ENCODE measurements at regions not wholly inside any gene's neighbourhood (a gene's known extent, or its start where the extent isn't known, plus 50 kb on each side); places are given as distances from the start of the nearest gene placed in this dataset.

DNA sequence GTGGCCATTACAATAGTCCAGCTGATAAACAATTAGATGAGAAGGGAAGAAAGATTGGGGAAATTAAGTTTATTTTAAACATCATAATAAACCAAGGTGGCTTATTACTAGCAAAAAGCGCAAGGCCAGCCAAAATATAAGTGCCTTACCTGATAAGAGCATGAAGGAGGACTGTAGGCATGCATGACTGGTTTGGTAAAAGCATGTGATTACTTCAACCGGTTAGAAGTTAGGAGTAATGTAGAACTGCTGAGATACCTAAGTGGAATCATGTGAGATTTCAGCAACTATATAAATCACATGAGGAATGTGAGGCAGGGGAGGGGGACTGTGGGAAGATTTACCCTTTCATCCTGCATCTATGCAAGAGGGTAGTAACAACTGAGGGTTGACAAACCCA lies 59.7 kb upstream of the CCDC196 start (continued):
- TF ChIP-seq, protein P1, sequence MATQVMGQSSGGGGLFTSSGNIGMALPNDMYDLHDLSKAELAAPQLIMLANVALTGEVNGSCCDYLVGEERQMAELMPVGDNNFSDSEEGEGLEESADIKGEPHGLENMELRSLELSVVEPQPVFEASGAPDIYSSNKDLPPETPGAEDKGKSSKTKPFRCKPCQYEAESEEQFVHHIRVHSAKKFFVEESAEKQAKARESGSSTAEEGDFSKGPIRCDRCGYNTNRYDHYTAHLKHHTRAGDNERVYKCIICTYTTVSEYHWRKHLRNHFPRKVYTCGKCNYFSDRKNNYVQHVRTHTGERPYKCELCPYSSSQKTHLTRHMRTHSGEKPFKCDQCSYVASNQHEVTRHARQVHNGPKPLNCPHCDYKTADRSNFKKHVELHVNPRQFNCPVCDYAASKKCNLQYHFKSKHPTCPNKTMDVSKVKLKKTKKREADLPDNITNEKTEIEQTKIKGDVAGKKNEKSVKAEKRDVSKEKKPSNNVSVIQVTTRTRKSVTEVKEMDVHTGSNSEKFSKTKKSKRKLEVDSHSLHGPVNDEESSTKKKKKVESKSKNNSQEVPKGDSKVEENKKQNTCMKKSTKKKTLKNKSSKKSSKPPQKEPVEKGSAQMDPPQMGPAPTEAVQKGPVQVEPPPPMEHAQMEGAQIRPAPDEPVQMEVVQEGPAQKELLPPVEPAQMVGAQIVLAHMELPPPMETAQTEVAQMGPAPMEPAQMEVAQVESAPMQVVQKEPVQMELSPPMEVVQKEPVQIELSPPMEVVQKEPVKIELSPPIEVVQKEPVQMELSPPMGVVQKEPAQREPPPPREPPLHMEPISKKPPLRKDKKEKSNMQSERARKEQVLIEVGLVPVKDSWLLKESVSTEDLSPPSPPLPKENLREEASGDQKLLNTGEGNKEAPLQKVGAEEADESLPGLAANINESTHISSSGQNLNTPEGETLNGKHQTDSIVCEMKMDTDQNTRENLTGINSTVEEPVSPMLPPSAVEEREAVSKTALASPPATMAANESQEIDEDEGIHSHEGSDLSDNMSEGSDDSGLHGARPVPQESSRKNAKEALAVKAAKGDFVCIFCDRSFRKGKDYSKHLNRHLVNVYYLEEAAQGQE (IDR thresholded peaks at IDR 0.05; ENCODE audit: low read depth, low read length), result no peak
- TF ChIP-seq SIN3A (IDR thresholded peaks at IDR 0.05; ENCODE audit: borderline replicate concordance, low read depth, low read length) (no peak), TAF1 (IDR thresholded peaks at IDR 0.05; ENCODE audit: borderline replicate concordance, low read depth, low read length) (no peak)
- TF ChIP-seq, protein P2, sequence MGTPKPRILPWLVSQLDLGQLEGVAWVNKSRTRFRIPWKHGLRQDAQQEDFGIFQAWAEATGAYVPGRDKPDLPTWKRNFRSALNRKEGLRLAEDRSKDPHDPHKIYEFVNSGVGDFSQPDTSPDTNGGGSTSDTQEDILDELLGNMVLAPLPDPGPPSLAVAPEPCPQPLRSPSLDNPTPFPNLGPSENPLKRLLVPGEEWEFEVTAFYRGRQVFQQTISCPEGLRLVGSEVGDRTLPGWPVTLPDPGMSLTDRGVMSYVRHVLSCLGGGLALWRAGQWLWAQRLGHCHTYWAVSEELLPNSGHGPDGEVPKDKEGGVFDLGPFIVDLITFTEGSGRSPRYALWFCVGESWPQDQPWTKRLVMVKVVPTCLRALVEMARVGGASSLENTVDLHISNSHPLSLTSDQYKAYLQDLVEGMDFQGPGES (IDR thresholded peaks at IDR 0.05; ENCODE audit: low read depth, low read length), result no peak

DNA sequence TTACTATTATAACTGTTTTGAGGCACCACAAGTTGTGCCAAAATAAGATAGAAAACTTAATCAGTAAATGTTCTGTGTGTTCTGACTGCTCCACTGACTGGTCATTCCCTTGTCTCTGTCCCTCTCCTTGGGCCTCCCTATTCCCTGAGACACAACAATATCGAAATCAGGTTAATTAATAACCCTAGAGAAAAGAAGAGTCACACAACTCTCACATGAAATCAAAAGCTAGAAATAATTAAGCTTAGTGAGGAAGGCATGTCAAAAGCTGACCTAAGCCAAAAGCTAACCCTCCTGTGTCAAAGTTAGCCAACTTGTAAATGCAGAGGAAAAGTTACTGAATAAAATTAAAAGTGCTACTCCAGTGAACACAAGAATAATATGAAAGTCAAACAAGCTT lies 53.8 kb upstream of the CCDC196 start:
- no peak overlapping the region for H3K9ac ChIP-seq
- H3K9me3 ChIP-seq, result no peaks in the 10 kb centered on the region
- CTCF ChIA-PET, result no interaction called here
- no peaks in the 10 kb centered on the region for H3K9me2 ChIP-seq
- H3K4me1 ChIP-seq (ENCODE audit: control insufficient read depth in 1 of 2, insufficient read depth in 2 of 2, low read depth in 1 of 2, low read length in 1 of 2), result no peaks in the 10 kb centered on the region
- no peaks in the 10 kb centered on the region for H3K36me3 ChIP-seq (replicated peaks in 1 of 2; ENCODE audit: control insufficient read depth in 1 of 2, insufficient read depth in 2 of 2, low read length in 1 of 2)
- no peaks in the 10 kb centered on the region for H3F3A ChIP-seq (replicated peaks; ENCODE audit: insufficient read depth)
- 3% methylated on average over 1 of the region's 1 CpG for WGBS (ENCODE audit: low lambda C conversion rate)
- H3K4me3 ChIP-seq (ENCODE audit: low read depth in 2 of 2, low read length in 1 of 2), result no peak overlapping the region
- no peak for DNase-seq
- TF ChIP-seq EZH2phosphoT487 (IDR thresholded peaks at IDR 0.05; ENCODE audit: borderline replicate concordance, low read depth), result no peak
- TF ChIP-seq SMC3 (IDR thresholded peaks at IDR 0.05; ENCODE audit: low read depth, low read length), result no peak
- no peak for TF ChIP-seq ELF1 (IDR thresholded peaks at IDR 0.05)
- TF ChIP-seq SIN3A (IDR thresholded peaks at IDR 0.05; ENCODE audit: borderline replicate concordance, low read depth, low read length), result no peak
- no peak for TF ChIP-seq RAD21 (IDR thresholded peaks at IDR 0.05; ENCODE audit: low read length)
- no peak for TF ChIP-seq RFX5 (IDR thresholded peaks at IDR 0.05; ENCODE audit: low read length)
- no peak for TF ChIP-seq NFIC (IDR thresholded peaks at IDR 0.05; ENCODE audit: borderline replicate concordance)
- no peak for TF ChIP-seq RCOR1 (IDR thresholded peaks at IDR 0.05; ENCODE audit: low read length)
- TF ChIP-seq TCF12 (IDR thresholded peaks at IDR 0.05), result no peak
- POLR2A ChIA-PET, result no interaction called here
- no peaks in the 10 kb centered on the region for H3K79me2 ChIP-seq (ENCODE audit: insufficient read depth)
- no peak overlapping the region for H2AFZ ChIP-seq (ENCODE audit: low read depth)
- no peaks in the 10 kb centered on the region for H3K27me3 ChIP-seq (ENCODE audit: insufficient read depth)
- no peak overlapping the region for H3K27ac ChIP-seq (ENCODE audit: low read depth in 2 of 2, low read length in 1 of 2)
- no peaks in the 10 kb centered on the region for H4K20me1 ChIP-seq (ENCODE audit: insufficient read depth)
- no peak overlapping the region for H3K4me2 ChIP-seq

DNA sequence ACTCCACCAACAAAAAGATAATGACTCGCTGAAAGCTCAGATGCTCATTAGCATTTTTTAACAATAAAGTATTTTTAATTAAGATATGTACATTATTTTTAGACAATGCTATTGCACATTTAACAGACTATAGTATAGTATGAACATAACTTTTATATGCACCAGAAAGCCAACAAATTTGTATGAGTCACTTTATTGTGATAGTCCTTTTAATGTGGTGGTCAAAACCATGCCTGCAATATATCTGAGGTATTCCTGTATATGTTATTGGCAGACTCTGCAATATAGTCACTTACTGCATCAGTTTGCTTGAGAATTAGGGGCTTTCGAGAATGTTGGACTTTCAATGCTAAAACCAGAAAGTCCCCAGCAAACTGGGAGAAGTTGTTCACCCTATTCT lies 51.7 kb upstream of the CCDC196 start:
- CTCF ChIA-PET, result interaction anchor here (1.3 kb wide), 1 partner anchor 32 kb away, joined by 4 read pairs; no protein-coding TSS in a partner anchor
- Histone ChIP-seq H3K4me2 (no peak overlapping the region), H4K20me1 (ENCODE audit: insufficient read depth) (no peaks in the 10 kb centered on the region), H3K9ac (no peak overlapping the region), H3K9me3 (peaks cover 13% of the 10 kb centered on the region; the same call in 1 of the 2 replicates), H3K9me2 (no peaks in the 10 kb centered on the region), H2AFZ (ENCODE audit: low read depth) (no peak overlapping the region), H3F3A (replicated peaks; ENCODE audit: insufficient read depth) (no peaks in the 10 kb centered on the region), H3K27me3 (ENCODE audit: insufficient read depth) (no peaks in the 10 kb centered on the region), H3K36me3 (replicated peaks in 1 of 2; ENCODE audit: control insufficient read depth in 1 of 2, insufficient read depth in 2 of 2, low read length in 1 of 2) (no peaks in the 10 kb centered on the region), H3K4me1 (ENCODE audit: control insufficient read depth in 1 of 2, insufficient read depth in 2 of 2, low read depth in 1 of 2, low read length in 1 of 2) (no peaks in the 10 kb centered on the region), H3K79me2 (ENCODE audit: insufficient read depth) (no peaks in the 10 kb centered on the region), H3K4me3 (ENCODE audit: low read depth in 2 of 2, low read length in 1 of 2) (no peak overlapping the region), H3K27ac (ENCODE audit: low read depth in 2 of 2, low read length in 1 of 2) (no peak overlapping the region)
- WGBS (ENCODE audit: low lambda C conversion rate), result 21% methylated on average over 2 of the region's 2 CpGs
- POLR2A ChIA-PET, result no interaction called here
- no peak for DNase-seq
- TF ChIP-seq NFIC (IDR thresholded peaks at IDR 0.05; ENCODE audit: borderline replicate concordance), result no peak
- TF ChIP-seq, protein P2 (IDR thresholded peaks at IDR 0.05; ENCODE audit: low read depth, low read length), result no peak
- TF ChIP-seq, protein P3, sequence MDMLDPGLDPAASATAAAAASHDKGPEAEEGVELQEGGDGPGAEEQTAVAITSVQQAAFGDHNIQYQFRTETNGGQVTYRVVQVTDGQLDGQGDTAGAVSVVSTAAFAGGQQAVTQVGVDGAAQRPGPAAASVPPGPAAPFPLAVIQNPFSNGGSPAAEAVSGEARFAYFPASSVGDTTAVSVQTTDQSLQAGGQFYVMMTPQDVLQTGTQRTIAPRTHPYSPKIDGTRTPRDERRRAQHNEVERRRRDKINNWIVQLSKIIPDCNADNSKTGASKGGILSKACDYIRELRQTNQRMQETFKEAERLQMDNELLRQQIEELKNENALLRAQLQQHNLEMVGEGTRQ (IDR thresholded peaks at IDR 0.05; ENCODE audit: borderline replicate concordance, low read depth, low read length), result no peak
- TF ChIP-seq, protein P4, sequence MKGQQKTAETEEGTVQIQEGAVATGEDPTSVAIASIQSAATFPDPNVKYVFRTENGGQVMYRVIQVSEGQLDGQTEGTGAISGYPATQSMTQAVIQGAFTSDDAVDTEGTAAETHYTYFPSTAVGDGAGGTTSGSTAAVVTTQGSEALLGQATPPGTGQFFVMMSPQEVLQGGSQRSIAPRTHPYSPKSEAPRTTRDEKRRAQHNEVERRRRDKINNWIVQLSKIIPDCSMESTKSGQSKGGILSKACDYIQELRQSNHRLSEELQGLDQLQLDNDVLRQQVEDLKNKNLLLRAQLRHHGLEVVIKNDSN (IDR thresholded peaks at IDR 0.05; ENCODE audit: borderline replicate concordance, low read depth), result no peak
- no peak for TF ChIP-seq ELF1 (IDR thresholded peaks at IDR 0.05)
- no peak for TF ChIP-seq MEF2A (IDR thresholded peaks at IDR 0.05; ENCODE audit: borderline replicate concordance, low read depth)
- TF ChIP-seq RFX5 (IDR thresholded peaks at IDR 0.05; ENCODE audit: low read length), result no peak
- no peak for TF ChIP-seq FOXJ3 (CRISPR knock-in tag; IDR thresholded peaks at IDR 0.05)
- TF ChIP-seq SMC3 (IDR thresholded peaks at IDR 0.05; ENCODE audit: low read depth, low read length), result no peak
- no peak for TF ChIP-seq RXRA (IDR thresholded peaks at IDR 0.05; ENCODE audit: borderline replicate concordance, low read depth)

Measured in SK-N-SH (cell line).